GM18868 (cell line): ENCODE measurements at regions not wholly inside any gene's neighbourhood (a gene's known extent, or its start where the extent isn't known, plus 50 kb on each side); places are given as distances from the start of the nearest gene placed in this dataset.

Source experiments
- ATAC-seq: cut with Tn5 transposase; IDR thresholded peaks from one replicate; pipeline ENCODE4 v1.9.1; 2021; ENCODE audit warnings: mild to moderate bottlenecking, moderate library complexity; ENCODE audit not compliant: unreplicated experiment

DNA sequence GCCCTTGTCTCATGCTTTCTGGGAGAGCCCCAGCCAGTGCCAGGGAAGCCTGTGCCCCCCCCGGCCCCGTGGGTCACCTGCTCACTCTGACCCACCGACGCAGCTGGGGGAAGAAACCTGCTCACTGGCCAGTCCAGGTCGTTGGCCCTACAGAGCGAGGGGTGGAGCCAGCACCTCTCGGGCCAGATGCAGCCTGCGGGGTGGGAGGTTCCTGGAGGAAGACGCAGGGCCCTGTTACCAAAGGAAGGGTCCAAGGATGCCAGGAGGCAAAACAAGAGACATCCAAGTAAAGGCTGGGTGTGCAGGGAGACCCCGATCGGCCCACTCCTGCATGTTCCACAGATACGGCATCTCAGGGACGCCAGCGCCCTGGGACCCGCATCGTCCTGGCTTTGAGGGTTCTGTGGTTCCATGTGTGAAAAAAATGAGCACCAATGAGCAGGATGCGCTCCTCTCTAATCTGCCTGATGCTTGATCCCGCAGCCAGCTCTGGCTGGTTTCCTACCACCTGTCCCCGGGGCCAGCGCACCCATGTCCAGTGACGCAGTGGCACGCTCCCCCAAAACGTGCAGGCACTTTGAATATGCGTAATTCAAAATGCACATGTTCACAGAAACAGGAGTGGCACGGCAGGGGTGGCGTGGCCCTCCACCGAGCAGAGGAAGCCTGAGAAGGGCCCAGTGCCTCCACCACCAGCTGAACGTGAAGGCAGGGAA, 66.0 kb upstream of the GALNT9 start:
- ATAC-seq: no peak

DNA sequence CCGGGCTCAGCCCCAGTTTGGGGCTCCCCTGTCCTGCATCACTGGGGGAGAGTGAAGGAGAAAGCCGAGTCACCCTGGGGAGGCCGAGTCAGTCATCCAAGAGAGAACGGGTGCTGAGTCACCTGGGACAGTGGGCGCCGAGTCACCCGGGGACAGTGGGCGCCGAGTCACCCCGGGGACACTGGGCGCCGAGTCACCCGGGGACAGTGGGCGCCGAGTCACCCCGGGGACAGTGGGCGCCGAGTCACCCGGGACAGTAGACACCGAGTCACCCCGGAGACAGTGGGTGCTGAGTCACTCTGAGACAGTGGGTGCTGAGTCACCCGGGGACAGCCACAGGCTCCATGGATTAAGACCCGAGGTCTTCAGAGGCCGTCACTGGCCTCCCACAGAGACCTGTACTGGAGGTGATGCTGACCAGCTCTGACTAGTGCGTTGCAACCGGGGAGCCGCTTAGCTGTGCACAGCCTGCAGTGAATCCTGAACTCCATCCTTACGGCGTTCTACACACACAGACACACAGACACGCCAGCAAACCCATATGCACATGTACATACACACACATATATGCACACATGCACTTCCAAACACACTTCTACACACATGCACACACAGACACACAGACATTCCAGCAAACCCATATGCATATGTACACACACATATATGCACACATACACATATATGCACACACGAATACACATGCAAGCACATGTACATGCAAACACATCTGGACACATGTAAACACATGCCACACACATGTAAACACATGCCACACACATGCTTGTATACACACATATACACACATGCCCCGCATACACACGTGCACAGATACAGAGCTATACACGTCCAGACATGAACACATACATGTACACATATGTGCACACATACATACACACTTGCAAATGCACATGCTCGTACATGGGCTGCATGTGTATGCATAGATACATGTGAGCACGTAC, 64.9 kb upstream of the GALNT9 start:
- no peak for ATAC-seq

DNA sequence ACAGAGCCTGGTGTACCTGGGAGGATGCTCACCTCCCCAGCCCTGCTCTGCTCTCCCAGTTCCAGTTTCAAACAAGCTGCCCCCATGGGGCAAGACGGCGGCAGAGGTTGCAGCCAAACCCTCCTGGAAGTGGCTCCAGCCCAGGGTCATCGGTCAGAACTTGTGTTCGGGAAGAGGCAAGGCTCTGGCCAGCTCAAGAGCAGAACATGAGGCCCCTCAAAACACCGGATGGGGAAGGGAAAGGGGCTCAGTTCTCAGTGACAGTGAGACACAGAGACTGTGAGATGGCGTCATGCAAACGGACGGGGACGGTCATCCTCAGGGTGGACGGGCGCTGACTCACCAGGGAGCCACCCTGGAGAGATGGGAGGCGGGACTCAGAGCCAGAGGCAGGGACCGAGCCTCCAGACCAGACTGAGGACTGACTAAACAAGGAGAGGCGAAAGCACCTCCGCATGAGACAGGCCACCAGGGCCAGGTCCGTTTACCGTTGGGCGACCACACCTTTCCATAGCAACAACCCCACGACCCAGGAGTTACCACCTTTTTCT, 63.9 kb upstream of the GALNT9 start:
- no peak for ATAC-seq

DNA sequence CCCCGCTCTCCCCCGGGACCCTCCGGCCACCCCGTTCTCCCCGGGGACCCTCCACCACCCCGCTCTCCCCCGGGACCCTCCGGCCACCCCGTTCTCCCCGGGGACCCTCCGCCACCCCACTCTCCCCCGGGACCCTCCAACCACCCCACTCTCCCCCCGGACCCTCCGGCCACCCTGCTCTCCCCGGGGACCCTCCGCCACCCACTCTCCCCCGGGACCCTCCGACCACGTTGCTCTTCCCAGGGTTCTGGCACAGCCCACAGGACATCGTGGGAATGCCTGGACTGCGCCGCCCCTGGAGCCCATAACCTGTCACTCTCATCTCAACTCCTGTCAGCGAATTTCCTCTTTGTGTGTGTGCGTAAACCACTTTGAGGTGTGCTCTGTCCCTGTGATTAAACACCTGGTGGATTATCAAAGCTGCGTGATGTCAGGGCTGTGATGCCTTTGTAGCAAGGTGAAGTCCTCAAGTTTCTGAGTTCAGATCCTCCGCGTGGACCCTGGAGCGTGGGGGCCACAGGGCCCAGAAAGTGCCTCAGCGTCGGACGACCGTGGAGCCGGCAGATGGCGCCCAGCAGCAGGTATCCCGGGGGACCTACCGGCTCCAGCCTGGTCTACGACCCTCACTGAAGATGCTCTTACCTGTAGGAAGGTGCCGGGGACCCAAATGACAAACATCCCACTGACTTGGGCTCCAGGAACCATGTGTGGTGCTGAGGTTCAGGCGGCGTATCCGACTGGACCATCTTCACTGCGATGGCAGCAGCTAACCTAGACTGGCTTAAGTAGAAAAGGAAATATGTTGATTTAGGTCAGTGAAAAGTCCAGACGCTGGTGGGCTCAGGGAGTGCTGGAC, 63.2 kb upstream of the GALNT9 start:
- no peak for ATAC-seq

DNA sequence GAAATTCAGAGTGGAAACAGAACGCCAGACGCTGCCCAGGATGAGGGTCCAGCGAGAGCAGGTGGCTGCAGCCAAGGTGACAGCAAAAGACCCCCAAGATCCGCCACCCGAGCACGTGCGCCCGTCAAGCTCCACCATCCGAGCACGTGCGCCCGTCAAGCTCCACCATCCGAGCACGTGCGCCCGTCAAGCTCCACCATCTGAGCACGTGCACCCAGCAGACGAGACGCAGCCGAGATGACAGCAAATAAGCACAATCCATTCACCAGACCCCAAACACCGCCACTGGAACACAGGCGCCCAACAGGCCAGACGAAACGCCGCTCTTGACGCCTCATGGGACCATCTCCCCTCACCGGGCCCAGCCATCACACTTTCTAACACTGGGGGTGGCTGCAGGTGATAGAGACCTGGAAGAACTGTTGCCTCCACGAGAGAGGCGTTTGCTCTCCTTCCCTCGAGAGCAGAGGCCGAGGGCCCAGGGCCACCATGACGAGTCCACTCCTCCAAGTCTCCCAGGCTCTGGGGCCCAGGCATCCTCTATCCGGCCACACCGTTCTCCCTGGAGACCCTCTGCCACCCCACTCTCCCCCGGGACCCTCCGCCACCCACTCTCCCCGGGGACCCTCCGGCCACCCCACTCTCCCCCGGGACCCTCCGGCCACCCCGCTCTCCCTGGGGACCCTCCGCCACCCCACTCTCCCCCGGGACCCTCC, 62.1 kb upstream of the GALNT9 start:
- ATAC-seq: no peak

DNA sequence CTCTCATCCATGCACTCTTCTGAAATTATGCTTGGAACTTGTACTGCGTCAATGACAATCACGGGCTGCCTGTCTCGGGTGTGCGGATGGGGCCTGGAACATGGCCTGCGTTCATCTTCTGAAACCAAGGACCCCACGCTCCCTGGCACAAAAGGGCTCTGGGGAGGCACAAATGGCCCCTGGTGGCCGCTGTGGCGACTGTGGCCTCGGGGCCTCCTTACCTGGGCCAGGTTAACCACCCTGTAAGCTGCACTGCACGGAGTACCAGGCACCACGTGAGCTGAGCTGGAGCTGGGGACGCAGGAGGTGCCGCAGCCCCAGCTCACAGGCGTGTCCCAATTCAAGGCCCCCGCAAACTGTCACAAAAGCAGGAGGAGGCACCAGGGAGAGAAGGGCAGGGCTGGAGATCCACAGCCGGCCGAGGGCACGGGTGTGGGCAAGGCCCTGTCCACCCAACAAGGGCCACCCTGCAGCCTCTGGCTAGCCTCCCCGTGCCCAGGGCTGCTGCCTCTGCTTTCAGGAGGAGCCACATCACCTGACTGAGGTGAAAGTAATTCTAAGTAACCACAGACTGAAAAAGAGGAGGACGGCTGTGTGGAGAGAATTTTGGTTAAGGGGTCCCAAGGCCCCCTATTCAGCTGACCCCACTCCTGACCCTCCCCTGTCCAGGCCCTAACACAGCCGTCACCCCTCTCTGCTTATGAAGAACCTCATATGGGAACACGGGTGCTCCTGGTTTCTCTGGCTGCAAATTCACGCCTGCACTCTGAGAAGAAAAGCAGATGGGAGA, 61.1 kb upstream of the GALNT9 start:
- no peak for ATAC-seq

DNA sequence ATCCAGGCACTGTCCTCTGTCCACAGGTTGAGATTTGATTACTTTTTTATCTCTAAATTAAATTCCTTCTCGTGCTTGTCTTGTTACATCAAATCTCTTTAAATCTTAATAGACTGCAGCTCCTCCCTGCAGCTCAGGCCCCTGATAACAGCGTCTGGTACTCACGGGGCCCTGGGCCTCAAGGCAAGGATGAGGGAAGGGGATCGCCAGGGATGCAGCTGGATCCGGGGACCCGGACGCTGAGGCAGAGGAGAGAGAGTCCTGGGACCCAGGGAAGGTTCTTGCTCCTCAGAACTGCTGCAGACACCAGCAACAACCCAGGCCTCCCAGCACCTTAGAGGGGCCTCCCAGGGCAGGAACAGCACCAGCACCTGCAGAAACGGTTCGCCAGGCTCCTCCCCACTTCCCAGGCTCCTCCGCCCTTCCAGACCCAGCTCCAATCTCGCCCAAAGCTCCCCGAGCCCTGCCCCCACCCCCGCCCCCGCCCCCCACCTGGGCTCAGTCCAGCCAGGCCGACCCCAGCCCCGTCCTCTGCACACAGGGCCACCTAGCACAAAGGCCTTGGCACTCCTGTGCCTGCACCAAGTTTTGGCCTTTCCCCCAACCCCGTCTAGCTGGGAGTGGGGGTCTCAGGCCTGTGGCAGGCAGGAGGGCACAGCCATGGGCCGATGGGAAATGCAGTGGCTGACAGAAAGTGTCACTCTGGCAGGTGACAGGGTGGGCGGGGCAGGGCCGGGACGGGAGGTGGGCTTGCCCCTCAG, 60.3 kb upstream of the GALNT9 start:
- ATAC-seq: no peak

DNA sequence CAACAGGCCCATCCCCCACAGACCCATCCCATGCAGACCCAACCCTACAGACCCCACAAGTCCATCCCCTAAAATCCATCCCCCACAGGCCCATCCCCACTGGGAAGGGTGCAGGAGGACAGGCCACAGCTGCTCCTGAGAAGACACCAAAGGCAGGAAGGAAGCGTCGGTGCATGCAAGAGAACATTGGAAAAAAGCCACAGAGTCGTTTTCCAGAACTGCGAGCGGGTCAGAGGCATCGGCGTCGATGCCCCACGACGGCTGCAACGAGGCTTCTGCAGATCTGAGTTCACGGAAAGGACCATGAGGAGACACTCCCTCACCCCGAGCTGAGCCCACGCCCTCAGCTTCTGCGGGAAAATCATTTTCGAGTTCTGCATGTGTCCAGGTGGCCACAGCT, 59.6 kb upstream of the GALNT9 start:
- ATAC-seq: no peak

DNA sequence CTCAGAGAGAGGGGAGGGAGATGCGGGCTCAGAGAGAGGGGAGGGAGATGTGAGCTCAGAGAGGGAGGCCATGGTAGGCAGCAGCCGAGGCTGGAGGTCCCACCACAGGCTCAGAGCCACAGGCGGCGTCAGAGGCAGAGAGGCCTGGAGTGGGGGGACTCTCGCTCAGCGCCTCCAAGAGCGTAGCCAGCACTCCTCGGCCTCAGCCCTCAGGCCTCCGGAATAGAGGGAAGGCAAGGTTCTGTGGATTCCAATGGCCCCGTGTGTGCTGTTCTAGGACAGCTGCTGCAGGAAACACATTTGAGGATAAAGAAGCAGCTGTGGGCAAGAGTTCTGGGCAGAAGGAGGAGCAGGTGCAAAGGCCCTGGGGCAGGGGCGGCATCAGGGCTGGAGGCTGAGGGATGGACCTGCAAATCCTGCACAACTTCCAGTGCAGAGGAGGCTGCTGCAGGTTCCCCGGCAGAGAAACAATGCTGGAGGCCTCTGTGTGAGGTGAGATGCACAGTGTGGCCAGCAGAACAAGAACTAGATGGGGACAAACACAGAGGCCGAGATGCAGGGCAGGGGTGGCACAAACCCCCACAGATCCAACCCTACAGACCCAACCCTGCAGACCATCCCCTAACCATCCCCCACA, 59.1 kb upstream of the GALNT9 start:
- no peak for ATAC-seq

DNA sequence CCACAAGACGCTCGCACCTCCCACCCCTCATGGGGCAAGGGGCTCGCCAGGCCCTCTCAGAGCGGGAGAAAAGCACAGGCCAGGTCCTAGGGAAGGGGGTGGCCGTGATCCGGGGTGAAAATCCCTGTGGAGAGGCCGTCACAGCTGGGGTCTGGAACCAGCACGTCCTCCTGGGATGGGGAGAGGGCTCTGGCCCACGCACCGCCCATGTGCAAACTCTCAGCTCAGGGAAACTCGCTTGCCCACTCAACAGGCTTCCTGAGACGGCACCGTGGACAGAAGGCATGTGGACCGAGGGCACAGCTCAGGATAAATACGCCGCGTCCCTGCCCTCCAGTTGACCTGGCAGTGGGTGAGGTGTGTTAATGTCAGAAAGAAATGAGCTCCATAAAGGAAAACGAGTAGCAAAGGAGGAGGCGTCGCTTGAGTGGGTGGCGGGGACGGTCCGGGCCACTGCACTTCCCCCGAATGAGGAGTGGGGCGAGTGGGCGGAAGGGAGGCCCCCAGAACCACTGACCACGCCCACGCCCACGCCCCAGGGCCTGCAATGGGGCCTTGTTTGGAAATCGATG, 57.6 kb upstream of the GALNT9 start:
- no peak for ATAC-seq

DNA sequence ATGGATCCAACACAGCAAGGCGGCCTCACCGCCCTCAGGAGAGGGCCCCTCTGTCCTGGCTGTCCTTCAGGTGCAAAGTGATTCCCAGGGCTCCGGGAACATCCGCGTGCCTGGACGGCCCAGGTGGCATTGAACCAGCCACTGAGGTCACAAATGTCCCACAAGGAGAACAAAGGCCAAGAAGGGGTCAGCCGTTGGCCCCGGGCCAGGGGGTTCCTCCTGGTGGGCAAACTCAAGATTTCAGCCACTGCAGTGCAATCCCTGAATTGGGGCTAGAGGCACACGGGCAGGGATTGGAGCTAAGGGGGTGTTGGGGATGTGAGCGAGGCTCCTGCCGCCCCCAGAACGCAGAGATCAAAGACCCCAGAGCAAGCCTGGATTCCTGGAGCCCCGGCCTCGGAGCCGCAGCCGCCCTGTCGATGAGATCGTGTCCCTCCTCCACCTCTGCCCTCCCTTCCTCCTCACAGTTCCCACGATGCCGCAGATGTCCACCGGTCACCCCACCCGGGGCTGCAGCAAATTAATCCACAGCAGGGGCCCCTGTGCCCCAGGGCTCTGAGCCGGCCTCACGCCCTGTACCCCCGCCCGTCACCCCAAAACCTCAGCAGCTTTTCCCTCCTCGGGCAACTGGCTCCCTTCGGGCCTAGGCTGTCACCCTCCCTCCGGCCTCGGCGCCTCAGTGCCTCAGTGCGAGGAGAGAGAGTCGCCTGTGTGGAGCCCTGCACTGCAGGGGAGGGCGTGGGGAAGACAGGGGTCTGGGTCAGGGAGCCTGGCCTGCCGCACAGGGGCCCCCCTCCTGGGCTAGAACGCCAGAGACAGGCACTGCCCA, 56.7 kb upstream of the GALNT9 start:
- ATAC-seq: no peak

DNA sequence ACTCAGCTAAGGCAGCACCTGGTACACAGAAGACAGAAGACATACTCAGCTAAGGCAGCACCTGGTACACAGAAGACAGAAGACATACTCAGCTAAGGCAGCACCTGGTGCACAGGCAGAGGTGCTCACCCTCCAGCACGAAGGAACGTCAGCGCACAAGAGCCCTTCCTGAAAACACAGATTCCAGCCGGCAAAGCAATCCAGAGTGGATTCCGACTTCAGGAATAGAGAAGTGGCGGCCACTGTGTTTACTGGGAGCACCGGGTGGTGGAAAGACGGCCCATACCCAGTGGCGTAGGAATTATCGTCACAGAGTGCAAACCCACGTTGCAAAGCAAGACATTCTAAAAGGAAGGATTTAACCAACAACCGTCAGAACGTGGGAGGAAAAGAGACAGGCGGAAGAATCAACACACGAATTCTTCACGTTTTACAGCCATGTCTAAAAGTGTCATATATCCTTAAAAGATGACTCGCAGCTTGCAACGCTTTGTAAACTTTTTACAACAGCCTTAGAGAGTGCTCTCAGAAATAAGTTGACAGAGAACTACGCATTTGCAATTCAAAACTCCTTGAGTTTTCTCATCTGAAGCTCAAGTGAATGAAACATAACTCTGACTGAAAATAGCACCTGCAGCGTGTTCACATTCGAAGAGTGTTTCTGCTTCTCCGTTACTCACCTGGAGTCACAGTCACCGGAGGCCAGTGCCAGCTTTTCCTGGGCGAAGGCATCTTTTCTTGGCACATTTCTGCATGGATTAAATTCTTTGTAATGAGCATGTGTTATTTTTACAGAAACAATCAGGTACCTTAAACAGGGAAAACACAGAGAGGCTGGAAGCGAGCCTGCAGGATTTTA, 55.8 kb upstream of the GALNT9 start:
- no peak for ATAC-seq

DNA sequence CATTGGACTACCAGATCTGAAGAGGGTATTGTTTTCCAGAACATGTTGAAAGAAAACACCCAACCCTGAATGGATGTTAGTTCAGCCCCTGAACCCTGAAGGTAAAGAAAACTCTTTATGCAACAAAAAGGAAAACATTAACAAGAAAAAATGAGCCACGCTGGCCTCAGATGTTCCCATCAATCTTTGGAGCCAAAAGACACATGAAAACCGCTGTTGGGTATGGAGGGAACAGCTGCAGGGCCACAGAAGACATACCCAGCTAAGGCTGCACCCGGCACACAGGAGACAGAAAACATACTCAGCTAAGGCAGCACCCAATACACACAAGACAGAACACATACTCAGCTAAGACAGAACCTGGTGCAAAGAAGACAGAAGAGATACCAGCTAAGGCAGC, 51.3 kb upstream of the GALNT9 start:
- ATAC-seq: no peak

DNA sequence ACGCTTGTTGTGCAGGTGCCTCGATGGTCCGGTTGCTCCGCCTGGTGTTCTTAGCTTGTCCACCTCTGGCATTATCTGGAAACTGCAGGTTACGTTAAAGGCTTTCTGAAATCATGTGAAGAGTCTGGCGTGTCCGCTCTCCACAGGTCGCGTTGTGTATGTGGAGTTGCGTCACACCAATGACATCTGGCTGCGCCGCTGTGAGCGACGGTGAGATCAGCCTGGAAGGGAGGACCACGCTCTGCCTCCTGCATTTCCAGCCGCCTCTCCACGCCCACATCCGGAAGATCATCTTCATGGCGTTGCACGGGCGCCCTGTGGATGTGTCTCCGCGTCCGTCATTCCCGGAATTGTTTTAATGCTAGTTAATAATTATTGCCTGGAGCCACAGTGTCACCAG, 50.6 kb upstream of the GALNT9 start:
- ATAC-seq: no peak

DNA sequence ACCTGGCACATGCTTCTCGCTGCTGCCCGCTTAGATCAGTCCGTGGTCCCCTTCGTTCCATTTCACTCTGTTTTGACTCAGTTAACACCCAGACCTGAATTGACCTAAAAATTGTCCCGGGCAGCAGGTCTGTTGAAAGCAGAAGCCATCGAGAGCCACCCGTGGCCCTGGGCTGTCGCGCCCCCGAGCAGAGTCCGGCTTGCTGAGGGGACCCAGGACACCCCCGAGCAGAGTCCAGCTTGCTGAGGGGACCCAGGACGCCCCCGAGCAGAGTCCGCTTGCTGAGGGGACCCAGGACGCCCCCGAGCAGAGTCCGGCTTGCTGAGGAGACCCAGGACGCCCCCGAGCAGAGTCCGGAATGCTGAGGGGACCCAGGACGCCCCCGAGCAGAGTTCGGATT, 50.2 kb upstream of the GALNT9 start:
- ATAC-seq: no peak
